ENCODE measurements at regions not wholly inside any gene's neighbourhood (a gene's known extent, or its start where the extent isn't known, plus 50 kb on each side); places are given as distances from the start of the nearest gene placed in this dataset.

- no peak overlapping the region for H2AK5ac ChIP-seq (ENCODE audit: low read depth, low read length)
- H2BK12ac ChIP-seq (ENCODE audit: low read depth, low read length) = no peak overlapping the region
- H2AFZ ChIP-seq (ENCODE audit: low read length) = no peak overlapping the region
- H3K36me3 ChIP-seq (ENCODE audit: control insufficient read depth in 2 of 4, insufficient read depth in 4 of 4, low read length in 3 of 4) = no peaks in the 10 kb centered on the region
- 91% methylated on average over 2 of the region's 2 CpGs; no CpG with 5 or more reads in 1 of the 2 experiments for WGBS, 2 experiments (ENCODE audit: extremely low coverage in 1 of 2, insufficient coverage in 1 of 2, insufficient read length in 1 of 2, insufficient replicate concordance in 2 of 2, low coverage in 1 of 2, low lambda C conversion rate in 2 of 2, missing lambda C conversion rate in 1 of 2)
- no peak overlapping the region for H3K23ac ChIP-seq (ENCODE audit: insufficient read length)
- no peaks in the 10 kb centered on the region for H3K79me1 ChIP-seq (ENCODE audit: low read depth, low read length)
- no peaks in the 10 kb centered on the region; the same call in 1 of the 2 replicates for H3K23me2 ChIP-seq (ENCODE audit: low read depth, low read length)
- no peak overlapping the region for H2BK15ac ChIP-seq (ENCODE audit: low read length)
- H2BK5ac ChIP-seq (ENCODE audit: low read depth, low read length) = no peak overlapping the region
- FAIRE-seq (no peak), DNase-seq (ENCODE audit: low read depth in 1 of 2, low spot score in 2 of 2) (no peak)
- H3K4ac ChIP-seq (replicated peaks; ENCODE audit: insufficient read length, low read depth, low read length) = no peak overlapping the region
- no peaks in the 10 kb centered on the region for H4K20me1 ChIP-seq (replicated peaks in 1 of 2; ENCODE audit: control insufficient read depth in 1 of 2, insufficient read depth in 2 of 2, low read length in 2 of 2)
- no peaks in the 10 kb centered on the region for H3K9me3 ChIP-seq (ENCODE audit: insufficient read depth in 2 of 2, low read depth in 1 of 2, low read length in 1 of 2)
- no peak overlapping the region for H3K9ac ChIP-seq (replicated peaks in 1 of 4; ENCODE audit: extremely low read depth in 1 of 4, low read depth in 3 of 4, low read length in 3 of 4)
- no peak overlapping the region for H3K14ac ChIP-seq (ENCODE audit: insufficient read length)
- H2BK20ac ChIP-seq (ENCODE audit: low read length) = no peak overlapping the region
- no peaks in the 10 kb centered on the region for H3K4me1 ChIP-seq (replicated peaks in 1 of 4; ENCODE audit: control insufficient read depth in 3 of 4, insufficient read depth in 4 of 4, low read length in 3 of 4)
- H3K4me2 ChIP-seq (ENCODE audit: insufficient read depth in 1 of 2, low read depth in 2 of 2, low read length in 2 of 2) = no peak overlapping the region
- no peak overlapping the region for H3K27ac ChIP-seq (ENCODE audit: low read depth, low read length)
- no peaks in the 10 kb centered on the region for H3K79me2 ChIP-seq (ENCODE audit: control insufficient read depth in 1 of 2, insufficient read depth in 2 of 2, low read length in 2 of 2)
- H3K4me3 ChIP-seq (ENCODE audit: extremely low read depth in 1 of 4, insufficient read depth in 2 of 4, low read depth in 3 of 4, low read length in 4 of 4) = no peak overlapping the region
- no peak overlapping the region for H4K91ac ChIP-seq (replicated peaks; ENCODE audit: insufficient read length, low read length)
- CTCF ChIA-PET (ENCODE audit: partially characterized antibody) = interaction anchor here (0.7 to 1.6 kb wide), 4 partner anchors 10 to 446 kb away, joined by 3 to 5 read pairs (median 3); no protein-coding TSS in a partner anchor
- no peak overlapping the region for H4K5ac ChIP-seq (ENCODE audit: insufficient read length, low read depth, low read length)
- no peak overlapping the region for H4K8ac ChIP-seq (ENCODE audit: extremely low read depth, insufficient read depth, low read length)
- no peak overlapping the region for H3K18ac ChIP-seq (ENCODE audit: extremely low read depth, low read length)
- H3K56ac ChIP-seq (replicated peaks; ENCODE audit: insufficient read length, low read depth, low read length) = no peak overlapping the region
- no peak overlapping the region for H2BK120ac ChIP-seq (replicated peaks; ENCODE audit: low read depth, low read length)
- no peaks in the 10 kb centered on the region for H3K27me3 ChIP-seq (replicated peaks in 1 of 4; ENCODE audit: control insufficient read depth in 3 of 4, extremely low read depth in 1 of 4, insufficient read depth in 3 of 4, low read length in 3 of 4)
- POLR2A ChIA-PET (ENCODE audit: partially characterized antibody) = no interaction called here
- TF ChIP-seq E2F6 (IDR thresholded peaks at IDR 0.05) = no peak
- TF ChIP-seq SIX5 (IDR thresholded peaks at IDR 0.05; ENCODE audit: low read depth, low read length) = no peak
- no peak for TF ChIP-seq RXRA (IDR thresholded peaks at IDR 0.05; ENCODE audit: insufficient read depth, low read depth, low read length)
Observed at GRCh38 chr15:39144613-39145499, 436.0 kb upstream of the THBS1 start.
